ENCODE measurements at regions not wholly inside any gene's neighbourhood (a gene's known extent, or its start where the extent isn't known, plus 50 kb on each side); places are given as distances from the start of the nearest gene placed in this dataset.

GRCh38 chr17:33475594-33475993 is 182.5 kb upstream of the ASIC2 start:
- TF ChIP-seq YY1 (IDR thresholded peaks at IDR 0.05; ENCODE audit: low read depth) (no peak), EP300 (IDR thresholded peaks at IDR 0.05; ENCODE audit: borderline replicate concordance) (no peak), ZBTB7A (IDR thresholded peaks at IDR 0.05; ENCODE audit: low read depth) (no peak), TEAD4 (IDR thresholded peaks at IDR 0.05) (no peak), CEBPB (IDR thresholded peaks at IDR 0.05) (no peak), FOXM1 (IDR thresholded peaks at IDR 0.05; ENCODE audit: borderline replicate concordance, low read depth) (no peak), REST (IDR thresholded peaks at IDR 0.05; ENCODE audit: low read depth) (no peak), EGR1 (IDR thresholded peaks at IDR 0.05) (no peak), CREB1 (IDR thresholded peaks at IDR 0.05; ENCODE audit: low read depth) (no peak)

Measured in Ishikawa (cell line).